BJ (cell line): ENCODE measurements at regions not wholly inside any gene's neighbourhood (a gene's known extent, or its start where the extent isn't known, plus 50 kb on each side); places are given as distances from the start of the nearest gene placed in this dataset.

Source experiments
- CTCF ChIA-PET: fragments of 350-600 bp; formaldehyde crosslinking; extraction: SDS; loops from one replicate; lab custom pipeline; 2021; ENCODE audit warnings: antibody characterized with exemption, inconsistent platforms; lab: Yijun Ruan, JAX
- POLR2A ChIA-PET: fragments of 300-600 bp; sonication (Branson Sonifier 250); formaldehyde crosslinking; extraction: SDS; loops from one replicate; lab custom pipeline; 2021; ENCODE audit warnings: antibody characterized with exemption; lab: Charles Lee
- DNase-seq: peaks from one replicate; pipeline ENCODE4 v3.0.0-alpha.2; 2011; ENCODE audit warnings: low read depth
- H3K27me3 ChIP-seq: 2 replicates; pipeline ENCODE4 v1.6.0; 2011; ENCODE audit warnings: low read length; ENCODE audit not compliant: control insufficient read depth, insufficient read depth
- H3K36me3 ChIP-seq: 2 replicates; pipeline ENCODE4 v1.5.1; 2011; ENCODE audit warnings: low read length; ENCODE audit not compliant: control insufficient read depth, insufficient read depth
- H3K4me3 ChIP-seq: 2 replicates; pipeline ENCODE4 v1.5.1; 2011; ENCODE audit warnings: low read depth, mild to moderate bottlenecking, control low read depth, low read length
- CTCF ChIP-seq: IDR thresholded peaks from 2 replicates; pipeline ENCODE4 v1.5.1; 2011; ENCODE audit warnings: low read depth, mild to moderate bottlenecking, control low read depth, inconsistent platforms, low read length, moderate library complexity; ENCODE audit not compliant: insufficient read depth

- Histone ChIP-seq H3K36me3 (no peaks in the 10 kb centered on the region), H3K4me3 (no peak overlapping the region), H3K27me3 (no peaks in the 10 kb centered on the region)
- no peak for TF ChIP-seq CTCF
- POLR2A ChIA-PET = no interaction called here
- DNase-seq = no peak
- CTCF ChIA-PET = no interaction called here
Measured at GRCh38 chr20:55406891-55407290, 598.4 kb downstream of the CBLN4 start.

GRCh38 chr20:55394592-55394991 is 610.7 kb downstream of the CBLN4 start:
- TF ChIP-seq CTCF = no peak
- ChIA-PET POLR2A (no interaction called here), CTCF (no interaction called here)
- Histone ChIP-seq H3K4me3 (no peak overlapping the region), H3K36me3 (no peaks in the 10 kb centered on the region), H3K27me3 (no peaks in the 10 kb centered on the region)
- no peak for DNase-seq

GRCh38 chr20:55390791-55391190 is 614.5 kb downstream of the CBLN4 start:
- Histone ChIP-seq H3K4me3 (no peak overlapping the region), H3K27me3 (no peaks in the 10 kb centered on the region), H3K36me3 (no peaks in the 10 kb centered on the region)
- POLR2A ChIA-PET = no interaction called here
- DNase-seq = no peak
- CTCF ChIA-PET = no interaction called here
- no peak for TF ChIP-seq CTCF

GRCh38 chr20:55386686-55387085 is 618.6 kb downstream of the CBLN4 start:
- Histone ChIP-seq H3K27me3 (no peaks in the 10 kb centered on the region), H3K4me3 (no peak overlapping the region), H3K36me3 (no peaks in the 10 kb centered on the region)
- no peak for DNase-seq
- POLR2A ChIA-PET = no interaction called here
- CTCF ChIA-PET = no interaction called here
- TF ChIP-seq CTCF = no peak

- Histone ChIP-seq H3K4me3 (no peak overlapping the region), H3K27me3 (no peaks in the 10 kb centered on the region), H3K36me3 (no peaks in the 10 kb centered on the region)
- no peak for TF ChIP-seq CTCF
- POLR2A ChIA-PET = no interaction called here
- no peak for DNase-seq
- CTCF ChIA-PET = no interaction called here
Measured at GRCh38 chr20:55375920-55376319, 629.4 kb downstream of the CBLN4 start.
